HepG2 (cell line): ENCODE measurements at regions not wholly inside any gene's neighbourhood (a gene's known extent, or its start where the extent isn't known, plus 50 kb on each side); places are given as distances from the start of the nearest gene placed in this dataset.
A peak's percentile ranks its signal among the peaks of the same experiment; 100 is the strongest.

Source experiments
- AHR ChIP-seq: IDR thresholded peaks from 2 replicates; pipeline ENCODE4 v1.6.1; 2018; ENCODE audit warnings: missing genetic modification reagents, missing compliant biosample characterization
- ETV6 ChIP-seq: sonication (generic); formaldehyde crosslinking; conservative IDR thresholded peaks from 2 replicates; pipeline ENCODE4 v1.4.0; 2020; ENCODE audit warnings: missing genetic modification reagents
- FOSL2 ChIP-seq: sonication (generic); formaldehyde crosslinking; IDR thresholded peaks from 2 replicates; pipeline ENCODE4 v1.4.0; 2020; ENCODE audit warnings: missing genetic modification reagents
- HDAC1 ChIP-seq: sonication (generic); formaldehyde crosslinking; IDR thresholded peaks from 2 replicates; pipeline ENCODE4 v1.5.1; 2020; ENCODE audit warnings: mild to moderate bottlenecking, missing genetic modification reagents
- HNF4G ChIP-seq, 2 experiments: sonication (generic) in 1 of 2; formaldehyde crosslinking in 1 of 2; IDR thresholded peaks; 2 replicates each; pipeline versions ENCODE4 v1.4.0 to v1.6.1; 2011 to 2020; ENCODE audit warnings: borderline replicate concordance in 2 of 2, low read depth in 2 of 2, mild to moderate bottlenecking in 2 of 2, low read length in 1 of 2, missing genetic modification reagents in 1 of 2, moderate library complexity in 1 of 2
- IKZF4 ChIP-seq: sonication (generic); formaldehyde crosslinking; IDR thresholded peaks from 2 replicates; pipeline ENCODE4 v1.5.1; 2020; ENCODE audit warnings: borderline replicate concordance, mild to moderate bottlenecking, low read depth, missing genetic modification reagents; ENCODE audit errors: not compliant biosample characterization
- JARID2 ChIP-seq: sonication (generic); formaldehyde crosslinking; IDR thresholded peaks from 2 replicates; pipeline ENCODE4 v1.8.1; 2023; ENCODE audit warnings: missing genetic modification reagents, inconsistent platforms; ENCODE audit not compliant: insufficient replicate concordance
- MAFF ChIP-seq: IDR thresholded peaks from 2 replicates; pipeline ENCODE4 v1.6.1; 2011; ENCODE audit warnings: low read depth, low read length, improper control_type of control experiment
- MLLT10 ChIP-seq: sonication (generic); formaldehyde crosslinking; IDR thresholded peaks from 2 replicates; pipeline ENCODE4 v1.4.0; 2020; ENCODE audit warnings: missing genetic modification reagents
- NR1H2 ChIP-seq: sonication (generic); formaldehyde crosslinking; IDR thresholded peaks from 2 replicates; pipeline ENCODE4 v1.8.1; 2022; ENCODE audit warnings: low read depth, missing genetic modification reagents, borderline replicate concordance
- RBM39 ChIP-seq: fragments of 200-400 bp; formaldehyde crosslinking; IDR thresholded peaks from one replicate; pipeline ENCODE4 v1.6.1; 2018; ENCODE audit warnings: antibody characterized with exemption, mild to moderate bottlenecking, low read depth, low read length; ENCODE audit not compliant: poor library complexity, severe bottlenecking
- SATB2 ChIP-seq: sonication (generic); formaldehyde crosslinking; IDR thresholded peaks from 2 replicates; pipeline ENCODE4 v1.5.0; 2020; ENCODE audit warnings: missing genetic modification reagents
- SCMH1 ChIP-seq: sonication (generic); formaldehyde crosslinking; IDR thresholded peaks from 2 replicates; pipeline ENCODE4 v1.9.0; 2021; ENCODE audit warnings: missing genetic modification reagents, mild to moderate bottlenecking, borderline replicate concordance
- ZBTB7B ChIP-seq: sonication (generic); formaldehyde crosslinking; IDR thresholded peaks from 2 replicates; pipeline ENCODE4 v1.4.0; 2020; ENCODE audit warnings: missing genetic modification reagents
- ZFP1 ChIP-seq: IDR thresholded peaks from 2 replicates; pipeline ENCODE4 v1.6.1; 2016
- ZNF296 ChIP-seq: sonication (generic); formaldehyde crosslinking; conservative IDR thresholded peaks from 2 replicates; pipeline ENCODE4 v1.5.0; 2020; ENCODE audit warnings: mild to moderate bottlenecking, missing genetic modification reagents
- TF ChIP-seq, protein P1 (sequence below): sonication (generic); formaldehyde crosslinking; IDR thresholded peaks from 2 replicates; pipeline ENCODE4 v1.5.1; 2020; ENCODE audit warnings: missing genetic modification reagents, mild to moderate bottlenecking, borderline replicate concordance
- TF ChIP-seq, protein P2 (sequence below): sonication (generic); formaldehyde crosslinking; IDR thresholded peaks from 2 replicates; pipeline ENCODE4 v1.8.0; 2022; ENCODE audit warnings: mild to moderate bottlenecking, missing genetic modification reagents, moderate library complexity
- TF ChIP-seq, protein P3 (sequence below): IDR thresholded peaks from 2 replicates; pipeline ENCODE4 v1.6.1; 2016; ENCODE audit warnings: mild to moderate bottlenecking, missing biosample characterization, missing genetic modification reagents
- TF ChIP-seq, protein P4 (sequence below), 2 experiments: sonication (generic) in 1 of 2; formaldehyde crosslinking in 1 of 2; IDR thresholded peaks; 2 replicates each; pipeline versions ENCODE4 v1.4.0 to v1.6.1; 2016 to 2020; ENCODE audit warnings: borderline replicate concordance in 1 of 2, low read depth in 1 of 2, mild to moderate bottlenecking in 1 of 2, missing genetic modification reagents in 1 of 2
- TF ChIP-seq, protein P5 (sequence below): sonication (generic); formaldehyde crosslinking; IDR thresholded peaks from 2 replicates; pipeline ENCODE4 v1.4.0; 2020; ENCODE audit warnings: missing genetic modification reagents, low read depth, mild to moderate bottlenecking, borderline replicate concordance

DNA sequence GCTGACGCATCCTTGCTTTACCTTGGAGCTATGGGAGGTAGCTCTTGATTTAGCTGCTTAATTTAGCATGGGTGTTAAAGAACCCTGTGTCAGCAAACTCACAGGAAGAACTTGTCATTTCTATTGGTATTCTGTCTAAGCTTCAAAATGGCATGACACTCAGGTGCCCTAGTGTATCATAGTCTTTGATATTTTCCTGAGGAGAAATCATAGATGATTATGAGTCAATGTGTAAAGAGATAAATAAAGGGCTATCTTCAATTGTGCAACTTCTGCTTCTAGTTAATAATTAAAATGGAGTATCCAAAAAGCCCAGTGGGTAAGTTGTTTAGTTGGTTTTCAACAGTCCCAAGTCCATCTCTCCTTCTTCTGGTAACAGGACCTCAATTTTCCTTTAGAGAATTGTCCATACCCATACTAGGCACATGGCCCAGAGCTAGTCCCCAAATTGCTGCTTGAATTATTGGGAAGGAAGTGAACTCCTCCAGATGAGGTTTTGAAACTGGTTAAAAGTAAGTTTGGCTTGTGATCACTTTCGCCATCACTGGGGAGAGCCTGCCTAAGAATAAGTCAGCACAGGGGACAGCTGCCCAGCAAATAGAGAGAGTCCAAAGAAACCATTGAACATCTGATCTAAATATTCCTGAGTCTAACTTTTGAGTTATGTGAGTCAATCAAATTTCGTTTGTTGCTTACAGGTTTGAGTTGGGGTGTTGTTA lies 169.0 kb upstream of the PHYHIPL start (continued):
- TF ChIP-seq, protein P1, sequence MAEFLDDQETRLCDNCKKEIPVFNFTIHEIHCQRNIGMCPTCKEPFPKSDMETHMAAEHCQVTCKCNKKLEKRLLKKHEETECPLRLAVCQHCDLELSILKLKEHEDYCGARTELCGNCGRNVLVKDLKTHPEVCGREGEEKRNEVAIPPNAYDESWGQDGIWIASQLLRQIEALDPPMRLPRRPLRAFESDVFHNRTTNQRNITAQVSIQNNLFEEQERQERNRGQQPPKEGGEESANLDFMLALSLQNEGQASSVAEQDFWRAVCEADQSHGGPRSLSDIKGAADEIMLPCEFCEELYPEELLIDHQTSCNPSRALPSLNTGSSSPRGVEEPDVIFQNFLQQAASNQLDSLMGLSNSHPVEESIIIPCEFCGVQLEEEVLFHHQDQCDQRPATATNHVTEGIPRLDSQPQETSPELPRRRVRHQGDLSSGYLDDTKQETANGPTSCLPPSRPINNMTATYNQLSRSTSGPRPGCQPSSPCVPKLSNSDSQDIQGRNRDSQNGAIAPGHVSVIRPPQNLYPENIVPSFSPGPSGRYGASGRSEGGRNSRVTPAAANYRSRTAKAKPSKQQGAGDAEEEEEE (CRISPR knock-in tag) = no peak
- TF ChIP-seq SCMH1 (CRISPR knock-in tag) (no peak), ZBTB7B (no peak), ZFP1 (CRISPR knock-in tag) (peak; percentile 11; the same call in 1 of the 2 replicates), NR1H2 (CRISPR knock-in tag) (no peak), JARID2 (no peak), SATB2 (CRISPR knock-in tag) (peak; percentile 38; the same call in 1 of the 2 replicates), HDAC1 (CRISPR knock-in tag) (peak; percentile 58), ETV6 (CRISPR knock-in tag) (no peak), IKZF4 (no peak), FOSL2 (CRISPR knock-in tag) (peak; percentile 75), MAFF (peak; percentile 89), ZNF296 (CRISPR knock-in tag) (no peak), MLLT10 (no peak), HNF4G (IDR thresholded peaks at IDR 0.05; ENCODE audit: borderline replicate concordance, low read depth, low read length) (peak; percentile 76), HNF4G (CRISPR knock-in tag; IDR thresholded peaks at IDR 0.05; ENCODE audit: borderline replicate concordance, low read depth) (peak; percentile 51; the same call in 1 of the 2 replicates), AHR (CRISPR knock-in tag) (no peak), RBM39 (no peak)
- TF ChIP-seq, protein P2, sequence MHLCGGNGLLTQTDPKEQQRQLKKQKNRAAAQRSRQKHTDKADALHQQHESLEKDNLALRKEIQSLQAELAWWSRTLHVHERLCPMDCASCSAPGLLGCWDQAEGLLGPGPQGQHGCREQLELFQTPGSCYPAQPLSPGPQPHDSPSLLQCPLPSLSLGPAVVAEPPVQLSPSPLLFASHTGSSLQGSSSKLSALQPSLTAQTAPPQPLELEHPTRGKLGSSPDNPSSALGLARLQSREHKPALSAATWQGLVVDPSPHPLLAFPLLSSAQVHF = no peak
- TF ChIP-seq, protein P3, sequence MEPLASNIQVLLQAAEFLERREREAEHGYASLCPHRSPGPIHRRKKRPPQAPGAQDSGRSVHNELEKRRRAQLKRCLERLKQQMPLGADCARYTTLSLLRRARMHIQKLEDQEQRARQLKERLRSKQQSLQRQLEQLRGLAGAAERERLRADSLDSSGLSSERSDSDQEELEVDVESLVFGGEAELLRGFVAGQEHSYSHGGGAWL (CRISPR knock-in tag) = no peak
- TF ChIP-seq, protein P4, sequence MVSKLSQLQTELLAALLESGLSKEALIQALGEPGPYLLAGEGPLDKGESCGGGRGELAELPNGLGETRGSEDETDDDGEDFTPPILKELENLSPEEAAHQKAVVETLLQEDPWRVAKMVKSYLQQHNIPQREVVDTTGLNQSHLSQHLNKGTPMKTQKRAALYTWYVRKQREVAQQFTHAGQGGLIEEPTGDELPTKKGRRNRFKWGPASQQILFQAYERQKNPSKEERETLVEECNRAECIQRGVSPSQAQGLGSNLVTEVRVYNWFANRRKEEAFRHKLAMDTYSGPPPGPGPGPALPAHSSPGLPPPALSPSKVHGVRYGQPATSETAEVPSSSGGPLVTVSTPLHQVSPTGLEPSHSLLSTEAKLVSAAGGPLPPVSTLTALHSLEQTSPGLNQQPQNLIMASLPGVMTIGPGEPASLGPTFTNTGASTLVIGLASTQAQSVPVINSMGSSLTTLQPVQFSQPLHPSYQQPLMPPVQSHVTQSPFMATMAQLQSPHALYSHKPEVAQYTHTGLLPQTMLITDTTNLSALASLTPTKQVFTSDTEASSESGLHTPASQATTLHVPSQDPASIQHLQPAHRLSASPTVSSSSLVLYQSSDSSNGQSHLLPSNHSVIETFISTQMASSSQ (IDR thresholded peaks at IDR 0.05; ENCODE audit: low read depth) = peak; percentile 99
- TF ChIP-seq, protein P4 (CRISPR knock-in tag; IDR thresholded peaks at IDR 0.05; ENCODE audit: borderline replicate concordance) = peak; percentile 99
- TF ChIP-seq, protein P5, sequence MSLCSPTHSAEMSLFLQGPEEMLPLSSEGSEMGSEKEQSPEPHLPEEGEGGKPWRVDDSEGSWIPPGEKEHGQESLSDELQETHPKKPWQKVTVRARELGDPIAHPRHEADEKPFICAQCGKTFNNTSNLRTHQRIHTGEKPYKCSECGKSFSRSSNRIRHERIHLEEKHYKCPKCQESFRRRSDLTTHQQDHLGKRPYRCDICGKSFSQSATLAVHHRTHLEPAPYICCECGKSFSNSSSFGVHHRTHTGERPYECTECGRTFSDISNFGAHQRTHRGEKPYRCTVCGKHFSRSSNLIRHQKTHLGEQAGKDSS (CRISPR knock-in tag) = no peak
